Stomach (tissue), 8 donors: ENCODE measurements at regions not wholly inside any gene's neighbourhood (a gene's known extent, or its start where the extent isn't known, plus 50 kb on each side); places are given as distances from the start of the nearest gene placed in this dataset.

Experiments
- DNase-seq, 2 donors: peaks; one replicate each; pipeline versions ENCODE4 v3.0.0 to v3.0.0-alpha.2; 2013 to 2019
- H3K27ac ChIP-seq, 5 donors: fragments of 200-600 bp in 4 of 5; sonication (generic) in 4 of 5; one replicate each; pipeline ENCODE4 v1.5.1; 2013 to 2019; ENCODE audit warnings: mild to moderate bottlenecking in 1 of 5, moderate library complexity in 1 of 5
- H3K27me3 ChIP-seq, 3 donors: fragments of 200-600 bp; sonication (generic); one replicate each; pipeline ENCODE4 v1.5.1; 2017 to 2019; ENCODE audit warnings: mixed run types in 1 of 3
- H3K36me3 ChIP-seq, 4 donors: fragments of 200-600 bp; sonication (generic); 1 replicate in 3 of 4; 2 replicates in 1 of 4; pipeline ENCODE4 v1.5.1; 2016 to 2019
- H3K4me1 ChIP-seq, 4 donors: fragments of 200-600 bp; sonication (generic); one replicate each; pipeline ENCODE4 v1.5.1; 2016 to 2019
- H3K4me3 ChIP-seq, 4 donors: fragments of 200-600 bp; sonication (generic) in 3 of 4; one replicate each; pipeline ENCODE4 v1.5.1; 2016 to 2019; ENCODE audit warnings: mild to moderate bottlenecking in 1 of 4
- H3K9me3 ChIP-seq, 4 donors: fragments of 200-600 bp; sonication (generic); one replicate each; pipeline ENCODE4 v1.5.1; 2016 to 2019
- CTCF ChIP-seq, 7 experiments: fragments of 450-650 bp in 4 of 7; fragments of 200-600 bp in 3 of 7; sonication (generic) in 3 of 7; IDR thresholded peaks; one replicate each; pipeline ENCODE4 v1.5.1; 2016 to 2019; ENCODE audit warnings: antibody characterized with exemption in 7 of 7, control low read depth in 2 of 7, mild to moderate bottlenecking in 1 of 7
- EP300 ChIP-seq: sonication (generic); formaldehyde crosslinking; IDR thresholded peaks from one replicate; pipeline ENCODE4 v1.6.1; 2017; ENCODE audit warnings: antibody characterized with exemption
- POLR2A ChIP-seq, 4 donors: fragments of 450-650 bp; IDR thresholded peaks; one replicate each; pipeline ENCODE4 v1.6.1; 2016; ENCODE audit warnings: antibody characterized with exemption in 4 of 4, control low read depth in 2 of 4, mild to moderate bottlenecking in 1 of 4, moderate library complexity in 1 of 4
- POLR2AphosphoS5 ChIP-seq, 3 donors: sonication (generic); formaldehyde crosslinking; IDR thresholded peaks; one replicate each; pipeline ENCODE4 v1.6.1; 2016; ENCODE audit warnings: antibody characterized with exemption in 3 of 3
- WGBS, 5 donors: extraction: QIAGEN DNeasy Blood & Tissue Kit in 3 of 5; methylation state at CpG; one replicate each; pipeline versions ENCODE4 v1.1.5 to v1.1.7; 2013 to 2018; 5-methylcytosine and 5-hydroxymethylcytosine counted together
- intact Hi-C: fragments of 100-400 bp; cut with DNase I; formaldehyde crosslinking; loops from one replicate; pipeline ENCODE4 v1.15.1; 2023; ENCODE audit warnings: low total_unique reads
- donor health status: healthy with polysubstance abuse.
- donor health status: Bipolar disorder and iron deficiency.
- donor health status: healthy.

GRCh38 chr1:95731466-95731865, 497.5 kb downstream of the RWDD3 start:
- no peaks in the 10 kb centered on the region for H3K27me3 ChIP-seq
- DNase-seq = no peak
- no peaks in the 10 kb centered on the region for H3K9me3 ChIP-seq
- H3K27ac ChIP-seq = no peak overlapping the region
- no peaks in the 10 kb centered on the region for H3K36me3 ChIP-seq
- H3K4me1 ChIP-seq = no peaks in the 10 kb centered on the region
- no peak overlapping the region for H3K4me3 ChIP-seq
- no peak for TF ChIP-seq POLR2AphosphoS5 (IDR thresholded peaks at IDR 0.05)
- TF ChIP-seq CTCF (IDR thresholded peaks at IDR 0.05) = no peak
- no peak for TF ChIP-seq EP300
- no peak for TF ChIP-seq POLR2A (IDR thresholded peaks at IDR 0.05)
- intact Hi-C loops = no loop called here

- 60 to 73% (median 62%) methylated on average over 1 of the region's 1 CpG for WGBS, 5 donors
- H3K27ac ChIP-seq = no peak overlapping the region
These were observed 499.0 kb downstream of the RWDD3 start for GRCh38 chr1:95733031-95733430.

GRCh38 chr1:95733671-95734070, 499.7 kb downstream of the RWDD3 start:
- DNase-seq = no peak
- Histone ChIP-seq H3K27me3 (no peaks in the 10 kb centered on the region), H3K4me3 (no peak overlapping the region), H3K27ac (no peak overlapping the region), H3K36me3 (no peaks in the 10 kb centered on the region), H3K4me1 (no peaks in the 10 kb centered on the region), H3K9me3 (peaks cover 0 to 12% (median 0%) of the 10 kb centered on the region in 4 donors)
- TF ChIP-seq EP300 = no peak
- no peak for TF ChIP-seq POLR2A (IDR thresholded peaks at IDR 0.05)
- no peak for TF ChIP-seq CTCF (IDR thresholded peaks at IDR 0.05)
- no peak for TF ChIP-seq POLR2AphosphoS5 (IDR thresholded peaks at IDR 0.05)
- intact Hi-C loops = no loop called here
- WGBS, 5 donors = 84 to 86% (median 86%) methylated on average over 6 of the region's 6 CpGs

More at GRCh38 chr1:95733031-95733430, 499.0 kb downstream of the RWDD3 start:
- Histone ChIP-seq H3K9me3 (peaks cover 0 to 12% (median 0%) of the 10 kb centered on the region in 4 donors), H3K4me1 (no peaks in the 10 kb centered on the region), H3K27me3 (no peaks in the 10 kb centered on the region), H3K36me3 (no peaks in the 10 kb centered on the region), H3K4me3 (no peak overlapping the region)
- TF ChIP-seq CTCF (IDR thresholded peaks at IDR 0.05) (no peak), EP300 (no peak), POLR2A (IDR thresholded peaks at IDR 0.05) (no peak), POLR2AphosphoS5 (IDR thresholded peaks at IDR 0.05) (no peak)
- intact Hi-C loops = no loop called here
- DNase-seq = no peak

DNA sequence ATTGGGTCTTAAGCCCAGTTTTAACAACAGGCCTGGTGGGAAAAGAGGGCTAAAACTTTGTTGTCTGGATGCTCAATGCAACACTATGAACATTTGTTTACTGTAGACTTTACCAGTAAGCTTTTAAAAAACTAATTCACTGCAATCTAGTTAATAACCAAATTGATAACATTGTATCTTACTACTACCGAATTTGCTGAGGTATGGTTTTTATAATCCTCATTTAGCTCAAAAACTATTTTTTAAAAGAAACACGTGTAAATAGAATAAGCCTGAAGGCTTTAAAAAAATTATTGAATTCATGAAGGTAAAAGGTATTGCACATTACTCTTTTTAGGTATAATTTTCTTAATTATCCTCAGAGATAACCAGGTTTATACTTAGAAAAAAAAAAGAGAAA, 500.6 kb downstream of the RWDD3 start:
- no peak for DNase-seq
- no peak for TF ChIP-seq POLR2A (IDR thresholded peaks at IDR 0.05)
- TF ChIP-seq CTCF (IDR thresholded peaks at IDR 0.05) = no peak
- no peak for TF ChIP-seq EP300
- TF ChIP-seq POLR2AphosphoS5 (IDR thresholded peaks at IDR 0.05) = no peak
- H3K27me3 ChIP-seq = no peaks in the 10 kb centered on the region
- peaks cover 0 to 12% (median 0%) of the 10 kb centered on the region in 4 donors for H3K9me3 ChIP-seq
- H3K4me1 ChIP-seq = no peaks in the 10 kb centered on the region
- no peaks in the 10 kb centered on the region for H3K36me3 ChIP-seq
- WGBS, 5 donors = 70 to 89% (median 79%) methylated on average over 2 of the region's 2 CpGs
- intact Hi-C loops = no loop called here
- no peak overlapping the region for H3K27ac ChIP-seq
- no peak overlapping the region for H3K4me3 ChIP-seq
